Mesenchymal stem cell (in vitro differentiated cells and primary cell): ENCODE measurements at regions not wholly inside any gene's neighbourhood (a gene's known extent, or its start where the extent isn't known, plus 50 kb on each side); places are given as distances from the start of the nearest gene placed in this dataset.

ENCODE experiments used
- DNase-seq: peaks from one replicate; pipeline ENCODE4 v3.0.0-alpha.2; 2013
- H2AFZ ChIP-seq: one replicate; pipeline ENCODE4 v1.6.1; 2013; ENCODE audit warnings: low read depth, mild to moderate bottlenecking, control low read depth, inconsistent platforms, low read length, moderate library complexity
- H2AK5ac ChIP-seq: 2 replicates; pipeline ENCODE4 v1.6.1; 2013; ENCODE audit warnings: low read length, moderate library complexity, mild to moderate bottlenecking, inconsistent platforms; ENCODE audit not compliant: severe bottlenecking
- H2BK120ac ChIP-seq: one replicate; pipeline ENCODE4 v1.6.1; 2013; ENCODE audit warnings: low read depth, mild to moderate bottlenecking, inconsistent platforms, low read length, moderate library complexity
- H2BK12ac ChIP-seq, 2 experiments: one replicate each; pipeline ENCODE4 v1.6.1; 2013; ENCODE audit warnings: inconsistent platforms in 2 of 2, low read length in 2 of 2, mild to moderate bottlenecking in 2 of 2, moderate library complexity in 2 of 2, control low read depth in 1 of 2
- H2BK15ac ChIP-seq: one replicate; pipeline ENCODE4 v1.6.1; 2013; ENCODE audit warnings: mild to moderate bottlenecking, low read depth, inconsistent platforms; ENCODE audit not compliant: poor library complexity, severe bottlenecking
- H2BK5ac ChIP-seq: 2 replicates; pipeline ENCODE4 v1.6.1; 2013; ENCODE audit warnings: low read depth, mild to moderate bottlenecking, low read length, control low read depth, inconsistent platforms; ENCODE audit not compliant: poor library complexity, severe bottlenecking
- H3K14ac ChIP-seq, 2 experiments: one replicate each; pipeline ENCODE4 v1.6.1; 2013; ENCODE audit warnings: inconsistent platforms in 2 of 2, low read length in 2 of 2, control low read depth in 1 of 2, mild to moderate bottlenecking in 1 of 2, moderate library complexity in 1 of 2
- H3K18ac ChIP-seq, 2 experiments: one replicate each; pipeline ENCODE4 v1.6.1; 2013; ENCODE audit warnings: inconsistent platforms in 2 of 2, low read length in 2 of 2, control low read depth in 1 of 2, low read depth in 1 of 2, mild to moderate bottlenecking in 1 of 2
- H3K23ac ChIP-seq, 2 experiments: one replicate each; pipeline ENCODE4 v1.6.1; 2013; ENCODE audit warnings: inconsistent platforms in 2 of 2, low read length in 2 of 2, mild to moderate bottlenecking in 2 of 2, moderate library complexity in 2 of 2, control low read depth in 1 of 2
- H3K27ac ChIP-seq: 2 replicates; pipeline ENCODE4 v1.5.1; 2013; ENCODE audit warnings: mild to moderate bottlenecking, moderate library complexity, low read length, control low read depth, inconsistent platforms; ENCODE audit not compliant: poor library complexity, severe bottlenecking
- H3K27me3 ChIP-seq, 2 experiments: 2 replicates each; pipeline versions ENCODE4 v1.6.1 to v1.7.0; 2013; ENCODE audit warnings: low read length in 2 of 2, mild to moderate bottlenecking in 2 of 2, moderate library complexity in 2 of 2, control low read depth in 1 of 2, inconsistent platforms in 1 of 2; ENCODE audit not compliant: control insufficient read depth in 1 of 2, insufficient read depth in 1 of 2
- H3K36me3 ChIP-seq, 2 experiments: 2 replicates each; pipeline versions ENCODE4 v1.6.1 to v1.7.0; 2013; ENCODE audit warnings: low read length in 2 of 2, control low read depth in 1 of 2, inconsistent platforms in 1 of 2, low read depth in 1 of 2, mild to moderate bottlenecking in 1 of 2; ENCODE audit not compliant: insufficient read depth in 2 of 2, control insufficient read depth in 1 of 2
- H3K4ac ChIP-seq, 2 experiments: one replicate each; pipeline ENCODE4 v1.6.1; 2013; ENCODE audit warnings: inconsistent platforms in 2 of 2, low read length in 2 of 2, mild to moderate bottlenecking in 2 of 2, moderate library complexity in 2 of 2, control low read depth in 1 of 2, low read depth in 1 of 2
- H3K4me1 ChIP-seq: 2 replicates; pipeline ENCODE4 v1.6.1; 2013; ENCODE audit warnings: low read depth, low read length, control low read depth; ENCODE audit not compliant: control insufficient read depth, insufficient read depth
- H3K4me2 ChIP-seq: 2 replicates; pipeline ENCODE4 v1.6.1; 2013; ENCODE audit warnings: low read length, mild to moderate bottlenecking, inconsistent platforms; ENCODE audit not compliant: poor library complexity, severe bottlenecking
- H3K4me3 ChIP-seq, 2 experiments: 2 replicates each; pipeline versions ENCODE4 v1.5.1 to v1.7.0; 2013; ENCODE audit warnings: low read length in 2 of 2, mild to moderate bottlenecking in 2 of 2, control low read depth in 1 of 2, low read depth in 1 of 2; ENCODE audit not compliant: insufficient read depth in 1 of 2
- H3K79me1 ChIP-seq: replicated peaks from 2 replicates; pipeline ENCODE4 v1.6.1; 2013; ENCODE audit warnings: mild to moderate bottlenecking, control low read depth, low read length, inconsistent platforms; ENCODE audit not compliant: poor library complexity, severe bottlenecking
- H3K9ac ChIP-seq: 2 replicates; pipeline ENCODE4 v1.7.0; 2013; ENCODE audit warnings: mild to moderate bottlenecking, low read length, moderate library complexity
- H3K9me3 ChIP-seq: 2 replicates; pipeline ENCODE4 v1.7.0; 2013; ENCODE audit warnings: mild to moderate bottlenecking, low read length; ENCODE audit not compliant: control insufficient read depth
- H4K8ac ChIP-seq: one replicate; pipeline ENCODE4 v1.6.1; 2013; ENCODE audit warnings: inconsistent platforms, mild to moderate bottlenecking, low read length, moderate library complexity
- H4K91ac ChIP-seq: one replicate; pipeline ENCODE4 v1.6.1; 2013; ENCODE audit warnings: mild to moderate bottlenecking, low read length, inconsistent platforms
- WGBS: methylation state at CpG from one replicate; pipeline ENCODE4 v1.1.7; 2013; ENCODE audit warnings: mixed read lengths; 5-methylcytosine and 5-hydroxymethylcytosine counted together

- H3K36me3 ChIP-seq = no peaks in the 10 kb centered on the region
- H4K8ac ChIP-seq = no peak overlapping the region
- H3K4me3 ChIP-seq = no peak overlapping the region
- no peak overlapping the region for H3K14ac ChIP-seq
- H3K4me1 ChIP-seq = no peaks in the 10 kb centered on the region
- H2BK5ac ChIP-seq = no peak overlapping the region
- peaks cover 8% of the 10 kb centered on the region for H3K9me3 ChIP-seq
- no peak overlapping the region for H4K91ac ChIP-seq
- H3K4ac ChIP-seq = no peak overlapping the region
- no peaks in the 10 kb centered on the region for H3K27me3 ChIP-seq
- no peak overlapping the region for H2BK15ac ChIP-seq
- no peak overlapping the region for H2BK12ac ChIP-seq
- WGBS = 89% methylated on average over 6 of the region's 6 CpGs
- H3K79me1 ChIP-seq = no peaks in the 10 kb centered on the region
- no peak overlapping the region for H3K18ac ChIP-seq
- no peak overlapping the region for H2BK120ac ChIP-seq
- no peak overlapping the region for H2AFZ ChIP-seq
- H2AK5ac ChIP-seq = no peak overlapping the region
- H3K23ac ChIP-seq = no peak overlapping the region
- H3K9ac ChIP-seq = no peak overlapping the region
- no peak overlapping the region for H3K4me2 ChIP-seq
- no peak overlapping the region for H3K27ac ChIP-seq
- no peak for DNase-seq
These were observed 1049.4 kb upstream of the NUDT12 start for GRCh38 chr5:104612005-104612404.

- Histone ChIP-seq H3K23ac (no peak overlapping the region), H3K14ac (no peak overlapping the region), H3K36me3 (no peaks in the 10 kb centered on the region), H3K27me3 (no peaks in the 10 kb centered on the region), H3K4me1 (no peaks in the 10 kb centered on the region), H4K8ac (no peak overlapping the region), H3K27ac (no peak overlapping the region), H3K9ac (no peak overlapping the region), H2BK120ac (no peak overlapping the region), H3K4ac (no peak overlapping the region), H3K79me1 (no peaks in the 10 kb centered on the region), H3K4me2 (no peak overlapping the region), H2BK15ac (no peak overlapping the region), H3K9me3 (peaks cover 8% of the 10 kb centered on the region), H4K91ac (no peak overlapping the region), H2BK5ac (no peak overlapping the region), H3K4me3 (no peak overlapping the region), H2BK12ac (no peak overlapping the region), H3K18ac (no peak overlapping the region), H2AK5ac (no peak overlapping the region), H2AFZ (no peak overlapping the region)
- no peak for DNase-seq
- 80% methylated on average over 4 of the region's 6 CpGs for WGBS
These were observed 1048.7 kb upstream of the NUDT12 start for GRCh38 chr5:104611135-104611767.

- H2BK12ac ChIP-seq = no peak overlapping the region
- H2BK5ac ChIP-seq = no peak overlapping the region
- H3K4ac ChIP-seq = no peak overlapping the region
- H3K27me3 ChIP-seq = no peaks in the 10 kb centered on the region
- H3K14ac ChIP-seq = no peak overlapping the region
- H3K9ac ChIP-seq = no peak overlapping the region
- H2BK15ac ChIP-seq = no peak overlapping the region
- WGBS = 73% methylated on average over 4 of the region's 5 CpGs
- H2BK120ac ChIP-seq = no peak overlapping the region
- no peak overlapping the region for H2AK5ac ChIP-seq
- H3K4me1 ChIP-seq = no peaks in the 10 kb centered on the region
- peaks cover 14% of the 10 kb centered on the region for H3K9me3 ChIP-seq
- no peak overlapping the region for H2AFZ ChIP-seq
- no peak overlapping the region for H3K4me3 ChIP-seq
- H3K27ac ChIP-seq = no peak overlapping the region
- no peaks in the 10 kb centered on the region for H3K79me1 ChIP-seq
- no peak overlapping the region for H4K91ac ChIP-seq
- no peaks in the 10 kb centered on the region for H3K36me3 ChIP-seq
- H3K18ac ChIP-seq = no peak overlapping the region
- H3K23ac ChIP-seq = no peak overlapping the region
- H3K4me2 ChIP-seq = no peak overlapping the region
- no peak for DNase-seq
- no peak overlapping the region for H4K8ac ChIP-seq
These were observed 1043.8 kb upstream of the NUDT12 start for GRCh38 chr5:104606258-104606829.

- peaks cover 46% of the 10 kb centered on the region for H3K9me3 ChIP-seq
These were observed 1037.1 kb upstream of the NUDT12 start for GRCh38 chr5:104599726-104600125.

More at GRCh38 chr5:104599726-104600125, 1037.1 kb upstream of the NUDT12 start:
- H3K27me3 ChIP-seq = no peaks in the 10 kb centered on the region
- no peak overlapping the region for H3K4me2 ChIP-seq
- no CpG with 5 or more reads among the region's 2 CpGs for WGBS
- no peak overlapping the region for H4K91ac ChIP-seq
- H3K79me1 ChIP-seq = no peaks in the 10 kb centered on the region
- H3K27ac ChIP-seq = no peak overlapping the region
- no peak overlapping the region for H2BK120ac ChIP-seq
- no peaks in the 10 kb centered on the region for H3K36me3 ChIP-seq
- no peak overlapping the region for H3K9ac ChIP-seq
- H3K14ac ChIP-seq = no peak overlapping the region
- no peak overlapping the region for H2AFZ ChIP-seq
- no peak overlapping the region for H3K4ac ChIP-seq
- H2AK5ac ChIP-seq = no peak overlapping the region
- no peak overlapping the region for H3K18ac ChIP-seq
- no peak overlapping the region for H4K8ac ChIP-seq
- DNase-seq = no peak
- no peak overlapping the region for H2BK12ac ChIP-seq
- no peaks in the 10 kb centered on the region for H3K4me1 ChIP-seq
- H3K23ac ChIP-seq = no peak overlapping the region
- H2BK15ac ChIP-seq = no peak overlapping the region
- no peak overlapping the region for H3K4me3 ChIP-seq
- no peak overlapping the region for H2BK5ac ChIP-seq
